GM18498 (cell line): ENCODE measurements at regions not wholly inside any gene's neighbourhood (a gene's known extent, or its start where the extent isn't known, plus 50 kb on each side); places are given as distances from the start of the nearest gene placed in this dataset.
"Not testable (repeated sequence)": the region's sequence is repeated elsewhere in the genome, so short reads cannot be mapped to it uniquely, and the experiment has no call there.

ENCODE experiments used
- ATAC-seq: cut with Tn5 transposase; IDR thresholded peaks from one replicate; pipeline ENCODE4 v1.9.1; 2021; ENCODE audit warnings: mild to moderate bottlenecking, moderate library complexity; ENCODE audit not compliant: unreplicated experiment

DNA sequence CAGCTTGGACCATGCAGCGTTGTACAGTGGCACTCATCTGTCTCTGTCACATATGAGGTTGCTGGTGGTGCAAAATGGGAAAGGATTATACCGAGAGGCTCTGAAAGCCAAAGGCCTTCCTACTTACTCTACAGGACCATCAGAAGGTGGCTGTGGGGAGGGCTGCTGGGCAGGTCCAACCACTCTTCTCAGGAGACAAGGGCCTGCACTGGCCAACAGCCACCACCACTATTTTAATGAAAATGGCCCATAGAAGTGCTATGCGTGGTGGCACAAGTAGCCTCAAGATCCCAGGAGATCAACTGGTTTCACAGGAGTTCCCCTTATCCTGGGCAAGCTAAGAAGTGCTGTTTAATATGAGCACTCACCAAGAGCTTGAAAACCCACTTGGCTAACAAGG is 52.3 kb downstream of the MRPL57 start:
- ATAC-seq, result no peak

DNA sequence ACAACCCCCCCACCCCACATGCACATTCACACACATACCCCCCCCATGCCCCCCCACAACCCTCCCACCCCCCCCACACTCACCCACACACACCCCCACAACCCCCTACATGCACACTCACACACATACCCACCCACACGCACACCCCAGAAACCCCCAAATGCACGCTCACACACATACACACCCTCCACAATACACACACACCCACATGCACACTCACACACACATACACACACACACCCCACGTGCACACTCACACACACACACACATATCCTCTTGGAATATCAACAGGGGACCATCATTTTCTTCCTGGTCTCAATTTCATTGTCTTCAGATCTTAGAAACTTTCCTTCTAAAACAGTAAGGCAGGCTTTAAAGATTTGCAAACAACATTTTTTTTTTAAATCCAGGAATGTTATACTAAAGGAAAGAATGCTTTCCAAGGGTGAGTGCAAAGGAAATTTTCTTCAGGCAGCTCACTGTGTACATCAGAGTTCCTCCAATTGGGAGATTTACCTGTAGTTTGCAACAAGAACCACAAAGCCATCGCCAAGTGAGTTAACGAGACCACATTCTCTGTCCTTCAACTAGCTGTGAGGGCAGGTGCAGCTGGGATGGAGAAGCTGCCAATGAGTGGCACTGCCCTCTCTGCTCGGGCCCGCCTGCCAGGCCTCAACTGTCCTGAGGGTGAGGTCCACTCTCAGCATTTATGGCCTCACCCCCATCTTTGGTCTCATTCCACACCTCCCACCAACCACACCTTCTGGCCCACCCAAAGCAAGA is 53.0 kb downstream of the MRPL57 start:
- no peak for ATAC-seq

DNA sequence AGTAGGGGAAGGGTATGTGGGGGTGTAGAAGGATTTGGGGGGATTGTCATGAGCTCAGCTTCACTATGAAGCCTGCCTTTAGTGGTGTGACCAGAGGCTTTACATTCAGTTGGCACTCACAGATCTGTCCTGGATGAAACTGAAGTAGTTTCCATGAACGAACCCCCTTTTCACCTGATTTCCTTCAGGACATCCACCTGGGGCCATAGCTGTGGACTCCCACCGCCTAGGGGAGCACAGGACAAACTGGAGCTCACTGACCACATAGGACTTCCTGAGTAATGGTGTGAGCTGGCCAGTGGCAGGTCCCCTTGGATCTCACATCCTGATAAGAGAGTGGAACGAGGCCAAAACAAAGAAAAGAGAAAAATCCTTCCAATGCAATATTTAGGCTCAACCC is 54.1 kb downstream of the MRPL57 start:
- no peak for ATAC-seq

DNA sequence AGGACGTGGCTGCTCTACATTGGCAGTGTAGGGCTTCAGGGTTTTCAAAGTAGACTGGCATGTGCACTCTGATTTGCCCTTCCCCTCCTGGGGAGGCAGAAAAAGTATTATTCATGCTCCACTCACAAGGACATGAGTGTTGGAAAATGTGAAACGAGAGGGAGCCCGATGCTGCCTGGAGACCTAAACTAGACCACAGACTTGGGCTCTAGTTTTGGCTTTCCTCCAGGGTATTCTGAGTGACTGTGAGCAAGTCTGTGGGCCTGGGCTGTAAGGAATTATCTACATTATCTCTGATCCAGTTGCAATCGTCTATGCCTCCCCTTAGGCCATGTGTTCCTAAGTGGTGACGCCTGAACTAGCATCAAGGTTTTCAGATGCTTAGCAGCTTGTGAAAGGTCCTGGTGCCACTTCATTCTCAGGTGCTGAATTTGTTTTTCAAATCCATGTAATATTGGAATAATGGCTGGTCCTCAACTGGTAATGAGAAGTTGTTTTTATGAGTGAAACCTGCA is 55.0 kb downstream of the MRPL57 start:
- no peak for ATAC-seq

DNA sequence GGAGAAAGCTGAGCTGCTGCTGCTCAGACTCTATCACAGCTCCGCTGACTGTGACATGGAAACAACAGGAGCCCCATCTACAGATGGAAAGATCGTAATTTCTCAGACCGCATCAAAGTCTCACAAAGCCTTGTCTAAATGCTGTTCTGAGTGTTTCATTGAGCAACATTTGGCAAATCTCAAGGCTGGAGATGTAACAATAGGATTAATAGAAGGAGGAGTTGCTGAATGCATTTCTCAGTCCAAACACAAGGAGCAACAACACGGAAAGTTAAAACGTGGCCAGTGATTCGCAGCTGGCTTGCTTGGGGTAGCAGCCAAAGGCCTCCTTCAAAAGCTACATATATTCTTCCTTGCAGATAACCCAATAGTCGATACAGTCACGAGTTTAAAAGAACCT is 55.7 kb downstream of the MRPL57 start:
- ATAC-seq, result no peak

DNA sequence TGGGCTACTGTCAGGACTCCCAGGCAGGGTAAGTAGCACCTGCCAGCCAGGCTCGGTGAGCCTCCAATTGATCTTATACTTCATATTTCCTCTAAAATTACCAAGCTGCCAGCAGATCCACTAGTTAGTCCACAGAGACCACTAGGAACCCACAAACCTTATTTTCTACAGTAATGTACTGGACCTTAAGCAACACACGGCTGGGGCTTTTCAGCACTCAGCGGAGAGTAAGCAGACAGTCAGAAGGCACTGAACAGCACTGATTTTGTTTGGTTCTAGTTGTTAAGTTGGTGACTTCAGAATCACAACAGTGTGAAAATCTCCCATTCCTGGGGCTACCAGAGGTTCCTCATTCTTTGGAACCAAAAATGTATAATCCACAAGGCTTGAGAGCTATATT is 56.1 kb downstream of the MRPL57 start:
- ATAC-seq, result no peak

DNA sequence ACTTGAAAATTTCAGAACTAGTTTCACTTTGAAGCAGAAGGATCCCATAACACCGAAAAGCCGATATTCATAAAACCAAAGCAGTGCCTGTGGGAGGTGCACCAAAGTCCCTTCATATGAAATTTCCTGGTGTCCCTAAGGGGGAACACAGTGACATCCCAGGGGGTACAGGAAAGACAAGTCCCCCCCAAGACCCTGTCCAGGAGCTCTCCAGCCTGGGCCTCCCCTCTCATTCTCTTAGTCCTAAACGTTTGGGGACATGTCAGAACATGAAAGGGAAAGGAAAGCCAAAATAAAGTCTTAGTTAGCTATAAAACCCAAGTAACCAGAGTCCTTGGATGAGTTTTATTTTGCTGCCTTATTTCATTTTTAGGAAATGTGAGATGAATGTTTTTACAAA is 56.6 kb downstream of the MRPL57 start:
- no peak for ATAC-seq

DNA sequence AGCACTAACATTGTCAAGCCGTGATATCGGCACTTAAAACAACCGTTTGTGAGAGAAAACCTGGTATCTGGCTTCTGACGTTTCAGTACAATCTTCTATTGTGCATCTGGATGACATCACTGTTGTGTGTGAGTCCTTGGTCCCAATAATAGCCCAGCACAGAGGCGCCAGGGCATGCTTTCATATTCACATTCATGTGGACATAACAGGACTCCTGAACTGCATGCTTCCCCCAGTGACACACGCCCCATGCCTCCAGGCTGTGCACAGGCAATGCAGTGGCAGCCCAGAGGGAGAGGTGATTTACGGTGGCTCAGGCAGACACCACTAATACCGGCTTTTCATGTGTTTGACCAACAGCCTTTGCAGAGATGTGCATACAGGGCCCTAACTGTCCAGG is 58.1 kb downstream of the MRPL57 start:
- no peak for ATAC-seq

DNA sequence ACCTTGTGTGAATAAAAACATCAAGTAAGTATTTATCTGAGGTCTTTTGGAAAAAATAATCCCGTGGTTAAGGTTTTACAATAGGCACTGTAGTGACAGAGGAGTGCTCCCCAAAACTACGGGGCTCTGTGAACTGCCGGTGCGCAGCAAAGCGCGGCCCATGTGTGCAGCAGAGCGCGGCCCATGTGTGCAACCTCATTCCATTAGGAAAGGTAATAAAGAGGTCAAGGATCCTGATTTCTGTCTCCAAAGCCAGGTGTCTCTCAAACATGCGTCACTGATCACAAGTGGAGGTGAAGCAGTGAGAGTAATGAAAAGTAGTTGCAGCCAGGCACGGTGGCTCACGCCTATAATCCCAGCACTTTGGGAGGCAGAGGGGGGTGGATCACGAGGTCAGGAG is 58.7 kb downstream of the MRPL57 start:
- no peak for ATAC-seq

DNA sequence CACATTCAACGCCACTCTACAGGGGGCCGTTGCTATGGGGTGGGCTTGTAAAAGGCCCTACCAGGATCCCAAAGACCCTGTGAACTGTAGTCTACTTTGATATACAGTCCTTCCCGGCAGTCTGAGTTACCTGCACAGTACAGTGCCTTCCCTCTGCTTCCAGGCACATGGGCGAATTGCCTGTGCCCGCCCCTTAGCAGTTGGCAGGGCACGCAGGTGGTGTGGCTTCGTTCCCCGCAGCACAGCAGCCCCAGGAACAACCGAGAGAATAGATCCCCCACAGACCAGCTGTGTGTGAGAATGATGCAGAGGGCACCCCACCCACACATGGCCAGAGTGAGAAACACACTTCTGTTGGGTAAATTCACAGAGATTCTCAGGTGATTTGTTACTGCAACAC is 60.6 kb downstream of the MRPL57 start:
- ATAC-seq, result no peak

DNA sequence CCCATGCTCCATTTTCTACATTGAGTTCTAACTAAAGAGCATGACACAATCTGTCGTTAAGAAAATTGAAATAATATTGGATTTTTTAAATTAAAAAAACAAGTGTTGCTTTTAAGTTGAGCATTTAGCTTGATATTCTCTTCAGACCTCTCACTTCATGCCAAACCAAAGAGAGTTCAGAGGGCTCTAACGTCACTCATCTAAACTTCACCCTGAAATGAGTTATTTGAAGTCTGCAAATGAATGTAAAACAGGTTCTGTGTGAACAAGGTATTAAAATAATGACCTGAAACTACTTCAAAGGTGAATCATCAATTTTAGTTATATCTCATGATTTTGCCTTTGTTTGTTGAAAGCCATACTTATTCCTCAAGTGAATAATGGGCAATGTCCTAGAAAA is 61.8 kb downstream of the MRPL57 start:
- no peak for ATAC-seq

DNA sequence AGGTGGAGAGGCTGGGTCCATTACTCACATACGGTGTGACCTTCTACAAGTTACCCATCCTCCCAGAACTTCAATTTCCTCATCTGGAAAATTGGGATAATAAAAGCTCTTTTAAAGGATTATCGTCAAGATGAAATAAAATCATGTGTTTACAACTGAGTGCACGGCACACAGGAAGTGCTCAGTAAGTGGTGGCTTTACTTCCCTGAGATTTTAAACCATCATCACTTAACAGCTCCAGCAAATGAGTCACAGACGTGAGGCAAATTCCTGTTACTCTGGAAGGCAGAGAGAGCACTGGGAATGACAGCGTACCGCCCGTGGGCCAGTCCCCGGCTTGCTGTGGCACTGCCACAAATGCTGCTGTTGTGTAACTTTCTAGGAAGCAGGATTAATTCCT is 64.1 kb downstream of the MRPL57 start:
- ATAC-seq, result no peak

DNA sequence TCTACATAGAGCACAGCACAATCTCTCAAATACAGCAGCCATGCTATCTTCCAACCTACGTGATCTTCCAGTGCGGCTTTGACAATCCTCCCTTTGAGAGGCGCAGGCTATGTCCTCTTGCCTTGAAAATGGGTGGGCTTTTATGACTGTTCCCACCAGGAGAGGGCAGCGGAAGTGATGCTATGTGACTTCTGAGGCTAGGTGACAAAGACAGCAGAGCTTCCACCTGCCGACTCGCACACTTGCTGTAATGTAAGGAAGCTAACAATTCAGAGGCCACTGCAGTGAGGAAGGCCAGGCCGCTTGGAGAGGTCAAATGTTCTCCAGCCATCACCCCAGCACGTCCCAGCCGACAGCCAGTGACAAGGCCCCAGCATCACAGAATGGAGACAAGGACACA is 65.8 kb downstream of the MRPL57 start:
- ATAC-seq, result no peak

DNA sequence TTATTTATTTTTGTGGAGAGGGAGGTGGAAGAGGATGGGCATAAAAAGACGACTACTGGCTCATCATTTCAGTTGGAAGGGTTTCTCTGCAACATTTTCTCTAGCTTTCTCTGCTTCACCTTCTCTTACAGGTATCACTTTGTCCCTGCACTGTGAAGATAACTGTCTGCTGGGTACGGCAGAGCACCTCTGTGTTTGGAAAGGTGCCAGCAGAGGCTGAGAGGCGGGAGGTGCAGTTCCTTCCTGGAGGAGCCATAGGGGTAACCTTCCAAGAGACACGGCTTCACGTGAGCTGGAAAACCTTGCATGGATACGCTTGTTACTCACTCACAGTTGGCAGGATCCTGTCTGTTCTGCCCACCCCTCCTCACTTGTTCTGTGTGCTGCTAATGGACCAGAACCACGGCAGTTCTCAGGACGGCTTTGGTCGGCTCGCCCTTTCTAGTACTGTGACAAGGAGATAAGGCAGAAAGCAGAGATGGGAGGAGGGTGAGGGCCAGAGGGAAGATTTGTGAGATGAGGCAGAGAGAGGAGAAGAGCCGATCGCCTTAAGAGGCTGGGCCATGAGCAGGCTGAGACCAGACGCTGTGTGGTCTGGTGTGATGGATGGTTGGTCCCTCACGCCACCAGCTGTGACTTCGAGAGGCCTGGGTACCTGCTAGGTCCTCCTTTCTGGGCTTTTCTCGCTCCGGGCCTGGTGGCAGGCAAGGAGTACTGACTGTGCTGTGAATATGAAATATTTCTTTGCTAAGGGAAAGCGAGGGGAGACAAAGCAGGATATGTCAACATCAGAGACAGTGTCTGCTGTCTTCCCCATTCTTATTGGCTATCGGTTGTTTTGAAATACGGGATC is 66.8 kb downstream of the MRPL57 start:
- ATAC-seq, result no peak

DNA sequence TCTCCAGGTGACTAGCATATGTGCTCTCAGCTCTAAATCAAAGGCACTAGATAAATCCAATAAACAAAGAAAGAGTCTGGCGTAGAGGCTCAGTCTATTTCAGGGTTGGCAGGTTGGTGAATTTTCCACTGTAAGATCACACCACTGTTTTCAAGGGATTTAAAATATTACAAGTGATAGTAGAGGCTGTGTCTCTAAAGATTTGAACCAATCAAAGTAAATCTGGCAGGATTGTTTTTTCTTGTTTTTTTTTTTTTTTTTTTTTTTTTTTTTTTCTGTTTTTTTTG is 67.4 kb downstream of the MRPL57 start:
- ATAC-seq, result not testable (repeated sequence)

DNA sequence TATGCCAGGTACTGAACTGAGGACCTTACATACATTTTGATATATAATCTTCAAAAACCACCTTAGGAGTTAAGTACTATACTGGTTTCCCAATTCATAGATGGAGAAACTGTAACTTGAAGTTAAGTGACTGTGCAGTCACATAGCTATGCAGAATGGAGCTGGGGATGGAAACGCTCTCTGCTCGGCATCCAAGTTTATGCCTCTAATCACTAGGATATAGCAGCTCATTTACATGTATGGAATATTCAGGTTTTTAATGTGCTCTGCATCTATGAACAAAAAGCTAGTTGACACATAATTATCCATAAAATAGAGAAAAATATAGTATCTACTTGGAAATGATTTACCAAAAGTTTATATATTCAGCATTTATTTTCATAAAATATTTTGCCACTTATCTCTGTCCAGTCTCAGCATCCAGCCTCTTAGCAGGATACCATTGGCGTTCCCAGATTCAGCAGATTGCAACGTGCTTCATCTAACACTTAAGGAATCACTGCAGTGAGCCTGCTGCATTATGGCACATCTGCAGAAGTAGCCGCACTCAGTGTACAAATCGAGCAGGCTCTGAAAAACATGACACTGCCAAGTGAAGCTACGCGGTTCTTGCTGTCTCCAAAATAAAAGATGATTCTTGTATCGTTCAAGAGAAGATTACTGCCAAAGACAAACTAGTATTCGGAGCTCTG is 70.4 kb downstream of the MRPL57 start:
- no peak for ATAC-seq

DNA sequence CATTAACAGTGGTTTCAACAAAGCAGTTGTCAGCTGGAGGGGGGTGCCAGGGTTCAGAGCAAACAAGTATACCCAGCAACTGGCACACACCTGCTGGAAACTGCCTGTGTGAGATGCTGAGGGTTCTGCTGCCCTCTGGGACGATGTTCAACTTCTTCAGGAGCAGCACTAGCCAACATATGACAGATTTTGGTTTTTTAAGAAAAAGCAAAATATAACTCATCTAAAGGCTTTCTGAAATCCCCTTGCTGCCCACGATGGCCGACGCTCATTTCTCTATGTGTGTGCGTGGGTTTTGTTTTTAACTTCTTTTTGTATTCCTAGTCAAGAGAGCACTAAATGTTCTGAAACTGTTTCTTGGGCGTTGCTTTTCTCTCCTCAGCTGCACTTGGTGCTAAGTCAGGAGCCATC is 79.9 kb downstream of the MRPL57 start:
- ATAC-seq, result no peak

DNA sequence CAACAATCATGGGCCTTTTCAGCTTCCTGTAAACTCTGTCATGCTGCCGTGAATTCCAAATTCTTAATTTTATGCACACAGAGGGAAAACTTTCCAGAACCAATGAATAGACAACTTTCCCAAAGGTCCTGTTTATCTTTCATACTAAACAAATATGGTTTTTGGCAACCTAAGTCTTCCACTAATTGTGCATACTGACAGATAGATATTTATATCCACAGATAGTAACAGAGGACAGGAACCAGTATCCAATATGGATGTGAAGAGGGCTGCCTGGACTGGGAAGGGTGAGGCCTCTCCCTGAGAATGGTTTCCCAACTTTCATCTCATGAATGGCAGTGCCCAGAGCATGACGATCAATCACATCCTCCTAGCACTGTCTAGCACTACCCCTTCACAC is 80.4 kb downstream of the MRPL57 start:
- ATAC-seq, result no peak

DNA sequence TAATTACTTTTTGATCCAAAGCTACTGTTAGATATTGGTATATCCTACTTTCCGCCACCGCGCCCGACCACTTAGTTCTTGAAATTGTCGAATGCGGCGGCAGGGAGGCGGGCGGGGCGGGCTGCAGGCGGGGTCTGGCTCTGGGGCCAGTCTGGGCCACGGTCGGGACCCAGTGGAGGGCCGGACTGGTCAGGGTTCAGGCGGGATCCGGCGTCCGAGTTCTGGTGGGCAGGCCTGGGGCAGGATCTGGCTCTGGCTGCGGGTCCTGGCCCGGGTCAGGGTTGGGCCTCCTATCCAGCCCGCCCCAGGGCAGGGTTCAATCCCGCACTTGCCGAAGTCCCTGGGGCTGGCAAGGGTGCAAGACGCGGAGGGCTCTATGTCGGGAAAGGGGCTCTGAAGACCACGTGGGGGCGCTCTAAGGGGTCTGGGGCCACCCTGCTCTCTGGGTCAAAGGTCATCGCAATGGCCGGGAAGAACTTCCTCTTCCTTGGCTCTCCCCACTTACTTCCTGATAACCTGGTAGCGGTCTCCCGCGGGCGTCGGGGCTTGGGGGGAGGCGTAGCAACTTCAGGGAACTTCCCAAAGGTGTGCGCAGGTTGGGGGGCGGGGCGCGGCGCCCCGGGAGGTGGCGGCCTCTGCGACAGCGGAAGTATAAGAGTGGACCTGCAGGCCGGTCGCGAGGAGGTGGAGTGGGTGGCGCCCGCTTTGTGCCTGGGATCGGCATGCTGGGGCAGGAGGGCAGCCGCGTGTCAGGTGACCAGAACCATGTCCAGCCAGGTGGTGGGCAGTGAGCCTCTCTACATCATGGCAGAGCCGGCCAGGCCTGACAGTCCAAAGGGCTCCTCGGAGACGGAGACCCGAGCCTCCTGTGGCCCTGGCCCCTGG is 83.4 kb downstream of the MRPL57 start:
- ATAC-seq, result no peak

DNA sequence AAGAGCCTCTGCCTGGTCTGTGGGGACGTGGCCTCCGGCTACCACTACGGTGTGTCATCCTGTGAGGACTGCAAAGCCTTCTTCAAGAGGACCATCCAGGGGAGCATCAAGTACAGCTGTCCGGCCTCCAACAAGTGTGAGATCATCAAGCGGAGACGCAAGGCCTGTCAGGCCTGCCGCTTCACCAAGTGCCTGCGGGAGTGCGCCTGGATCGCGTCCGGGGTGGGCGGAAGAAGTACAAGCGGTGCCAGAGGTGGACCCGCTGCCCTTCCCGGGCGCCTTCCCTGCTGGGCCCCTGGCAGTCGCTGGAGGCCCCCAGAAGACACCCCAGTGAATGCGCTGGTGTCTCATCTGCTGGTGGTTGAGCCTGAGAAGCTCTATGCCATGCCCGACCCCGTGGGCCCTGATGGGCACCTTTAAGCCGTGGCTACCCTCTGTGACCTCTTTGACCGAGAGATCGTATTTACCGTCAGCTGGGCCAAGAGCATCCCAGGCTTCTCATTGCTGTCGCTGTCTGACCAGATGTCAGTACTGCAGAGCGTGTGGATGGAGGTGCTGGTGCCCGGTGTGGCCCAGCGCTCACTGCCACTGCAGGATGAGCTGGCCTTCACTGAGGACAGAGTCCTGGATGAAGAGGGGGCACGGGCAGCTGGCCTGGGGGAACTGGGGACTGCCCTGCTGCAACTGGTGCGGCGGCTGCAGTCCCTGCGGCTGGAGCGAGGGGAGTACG is 84.3 kb downstream of the MRPL57 start:
- ATAC-seq, result not testable (repeated sequence)
